K562 (cell line): ENCODE measurements at regions not wholly inside any gene's neighbourhood (a gene's known extent, or its start where the extent isn't known, plus 50 kb on each side); places are given as distances from the start of the nearest gene placed in this dataset.

Experiments used
- ATAC-seq: fragments of 200-7000 bp; cut with Tn5 transposase; 3 replicates; pipeline ENCODE4 v1.9.1; 2020; ENCODE audit warnings: moderate library complexity
- BruUV-seq: library from RNA; stranded (reverse); fragments of 400-500 nt; replicated peaks from 2 replicates; lab custom pipeline; 2021; lab: Mats Ljungman, UMichigan
- CTCF ChIA-PET: fragments of 300-600 bp; formaldehyde crosslinking; extraction: SDS; loops from one replicate; lab custom pipeline; 2021; ENCODE audit warnings: low intra/inter-chr PET ratio; lab: Yijun Ruan, JAX
- POLR2A ChIA-PET: fragments of 300-600, 350-650 bp; sonication (Branson Sonifier 250); formaldehyde crosslinking; extraction: SDS; loops from one replicate; lab custom pipeline; 2021; ENCODE audit warnings: antibody characterized with exemption, inconsistent platforms; lab: Yijun Ruan, JAX
- DNase-seq, 4 experiments: peaks; one replicate each; pipeline versions ENCODE4 v3.0.0 to v3.0.0-alpha.2; 2011 to 2018; ENCODE audit warnings: low spot score in 3 of 4, mixed read lengths in 3 of 4; ENCODE audit errors: extremely low read depth in 1 of 4
- FAIRE-seq: peaks from 2 replicates; lab custom pipeline; 2011; peaks lifted over from hg19 to GRCh38; lab: Jason Lieb, UNC
- H2AFZ ChIP-seq: 2 replicates; pipeline ENCODE4 v1.6.0; 2011; ENCODE audit warnings: low read depth, low read length, control low read depth, inconsistent platforms
- H3K27ac ChIP-seq: fragments of 200-600 bp; 3 replicates; pipeline ENCODE4 v1.8.0; 2011; ENCODE audit warnings: low read depth, mild to moderate bottlenecking, control low read depth, inconsistent platforms, low read length, moderate library complexity, mixed read lengths; ENCODE audit errors: extremely low read depth
- H3K27me3 ChIP-seq, 2 experiments: fragments of 300-600 bp in 1 of 2; 2 replicates in 1 of 2; 3 replicates in 1 of 2; pipeline versions ENCODE4 v1.6.0 to v1.8.0; 2011; ENCODE audit warnings: inconsistent platforms in 2 of 2, low read length in 2 of 2, mild to moderate bottlenecking in 1 of 2, mixed read lengths in 1 of 2, moderate library complexity in 1 of 2; ENCODE audit not compliant: control insufficient read depth in 2 of 2, insufficient read depth in 2 of 2
- H3K36me3 ChIP-seq: fragments of 300-600 bp; 3 replicates; pipeline ENCODE4 v1.8.0; 2011; ENCODE audit warnings: mild to moderate bottlenecking, low read length, inconsistent platforms; ENCODE audit not compliant: control insufficient read depth, insufficient read depth
- H3K4me1 ChIP-seq, 2 experiments: fragments of 200-600 bp in 1 of 2; replicated peaks in 1 of 2; 2 replicates in 1 of 2; 3 replicates in 1 of 2; pipeline versions ENCODE4 v1.5.1 to v1.8.0; 2011; ENCODE audit warnings: inconsistent platforms in 2 of 2, low read length in 2 of 2, mild to moderate bottlenecking in 1 of 2, mixed read lengths in 1 of 2, moderate library complexity in 1 of 2; ENCODE audit not compliant: control insufficient read depth in 2 of 2, insufficient read depth in 2 of 2
- H3K4me2 ChIP-seq: 2 replicates; pipeline ENCODE4 v1.6.1; 2011; ENCODE audit warnings: low read length, control low read depth, inconsistent platforms, mixed read lengths; ENCODE audit not compliant: insufficient read depth
- H3K4me3 ChIP-seq: fragments of 200-600 bp; sonication (generic), shearing (Covaris generic); 2 replicates; pipeline ENCODE4 v1.5.1; 2016; ENCODE audit warnings: control low read depth, inconsistent platforms
- H3K79me2 ChIP-seq: fragments of 200-600 bp; 3 replicates; pipeline ENCODE4 v1.8.0; 2011; ENCODE audit warnings: low read length, inconsistent platforms; ENCODE audit not compliant: control insufficient read depth, insufficient read depth
- H3K9ac ChIP-seq, 2 experiments: 2 replicates each; pipeline versions ENCODE4 v1.6.0 to v1.6.1; 2011; ENCODE audit warnings: low read depth in 2 of 2, low read length in 2 of 2, control low read depth in 1 of 2, inconsistent platforms in 1 of 2, mild to moderate bottlenecking in 1 of 2, mixed read lengths in 1 of 2; ENCODE audit not compliant: insufficient read depth in 1 of 2
- H3K9me1 ChIP-seq: one replicate; pipeline ENCODE4 v1.6.0; 2011; ENCODE audit warnings: inconsistent platforms, mild to moderate bottlenecking, low read length, moderate library complexity; ENCODE audit not compliant: control insufficient read depth, insufficient read depth
- H3K9me3 ChIP-seq: replicated peaks from 2 replicates; pipeline ENCODE4 v1.5.1; 2011; ENCODE audit warnings: low read depth, low read length, inconsistent platforms; ENCODE audit not compliant: control insufficient read depth, insufficient read depth
- H4K20me1 ChIP-seq: replicated peaks from 2 replicates; pipeline ENCODE4 v1.6.1; 2011; ENCODE audit warnings: low read length, inconsistent platforms, mixed read lengths; ENCODE audit not compliant: control insufficient read depth, insufficient read depth
- C11orf30 ChIP-seq: fragments of 450-650 bp; IDR thresholded peaks from 2 replicates; pipeline ENCODE4 v1.6.1; 2016; ENCODE audit warnings: low read depth, mild to moderate bottlenecking
- CAMTA2 ChIP-seq: fragments of 250-450 bp; sonication (Bioruptor Pico); conservative IDR thresholded peaks from 2 replicates; pipeline ENCODE4 v1.5.1; 2022
- CBFA2T2 ChIP-seq: fragments of 450-650 bp; conservative IDR thresholded peaks from 2 replicates; pipeline ENCODE4 v1.6.1; 2017; ENCODE audit warnings: mild to moderate bottlenecking
- CBFA2T3 ChIP-seq: fragments of 450-650 bp; IDR thresholded peaks from 2 replicates; pipeline ENCODE4 v1.6.1; 2017
- NCOA2 ChIP-seq, 2 experiments: fragments of 450-650 bp; IDR thresholded peaks; 2 replicates each; pipeline ENCODE4 v1.6.1; 2018; ENCODE audit warnings: mild to moderate bottlenecking in 2 of 2, moderate library complexity in 1 of 2; ENCODE audit not compliant: partially characterized antibody in 2 of 2
- NRF1 ChIP-seq, 2 experiments: fragments of 450-650 bp; IDR thresholded peaks in 1 of 2; conservative IDR thresholded peaks in 1 of 2; 2 replicates each; pipeline ENCODE4 v1.6.1; 2014; ENCODE audit warnings: mild to moderate bottlenecking in 2 of 2
- POLR2AphosphoS5 ChIP-seq: IDR thresholded peaks from 2 replicates; pipeline ENCODE4 v1.6.1; 2011; ENCODE audit warnings: mild to moderate bottlenecking, low read depth, low read length, moderate library complexity; ENCODE audit not compliant: control insufficient read depth, insufficient read depth
- REST ChIP-seq, 2 experiments: fragments of 450-650 bp; formaldehyde crosslinking in 1 of 2; IDR thresholded peaks; 2 replicates each; pipeline versions ENCODE4 v1.4.0 to v1.6.1; 2014 to 2020; ENCODE audit warnings: mild to moderate bottlenecking in 2 of 2, borderline replicate concordance in 1 of 2, low read depth in 1 of 2
- SMAD1 ChIP-seq: fragments of 150-350 bp; IDR thresholded peaks from 2 replicates; pipeline ENCODE4 v1.6.1; 2014; ENCODE audit warnings: low read length, low read depth; ENCODE audit not compliant: partially characterized antibody
- TBL1XR1 ChIP-seq, 2 experiments: IDR thresholded peaks; 2 replicates each; pipeline ENCODE4 v1.6.1; 2012; ENCODE audit warnings: improper control_type of control experiment in 2 of 2, low read length in 2 of 2, mild to moderate bottlenecking in 1 of 2
- TCF3 ChIP-seq: sonication (generic); formaldehyde crosslinking; IDR thresholded peaks from 2 replicates; pipeline ENCODE4 v1.4.0; 2020; ENCODE audit warnings: mild to moderate bottlenecking, missing genetic modification reagents
- YY1 ChIP-seq, 3 experiments: IDR thresholded peaks; 2 replicates each; pipeline ENCODE4 v1.6.1; 2011; ENCODE audit warnings: low read length in 2 of 3, mild to moderate bottlenecking in 2 of 3, moderate library complexity in 2 of 3, borderline replicate concordance in 1 of 3, control low read depth in 1 of 3, low read depth in 1 of 3; ENCODE audit not compliant: insufficient read depth in 3 of 3, insufficient replicate concordance in 2 of 3, control insufficient read depth in 1 of 3, insufficient read length in 1 of 3; ENCODE audit errors: extremely low read depth in 1 of 3
- ZKSCAN1 ChIP-seq: fragments of 150-350 bp; IDR thresholded peaks from 2 replicates; pipeline ENCODE4 v1.6.1; 2016; ENCODE audit warnings: low read depth, low read length
- ZNF830 ChIP-seq: fragments of 250-450 bp; sonication (Bioruptor Pico); IDR thresholded peaks from 2 replicates; pipeline ENCODE4 v1.5.0; 2021; ENCODE audit warnings: mild to moderate bottlenecking
- WGBS: fragments of 100-300 bp; shearing (Covaris generic); methylation state at CpG from one replicate; pipeline ENCODE4 v1.1.6; 2016; ENCODE audit warnings: low coverage, mixed read lengths; ENCODE audit not compliant: insufficient coverage; ENCODE audit errors: missing lambda C conversion rate; 5-methylcytosine and 5-hydroxymethylcytosine counted together
- in situ Hi-C: fragments of 300-500 bp; cut with MboI; formaldehyde crosslinking; loops from 4 replicates; pipeline ENCODE4 v1.15.0; 2018; ENCODE audit warnings: inconsistent platforms, mixed read lengths
- intact Hi-C: fragments of 100-400 bp; cut with micrococcal nuclease; formaldehyde crosslinking; loops from 2 replicates; pipeline ENCODE4 v1.14.2; 2022

- Histone ChIP-seq H3K27ac (no peak overlapping the region), H3K27me3 (no peaks in the 10 kb centered on the region), H3K9ac (no peak overlapping the region), H3K36me3 (no peaks in the 10 kb centered on the region), H3K4me3 (no peak overlapping the region), H3K4me1 (peaks cover 0 to 17% of the 10 kb centered on the region in 2 experiments; a peak in 4 of 5 replicates), H3K9me1 (no peaks in the 10 kb centered on the region), H3K9me3 (no peaks in the 10 kb centered on the region), H3K79me2 (no peaks in the 10 kb centered on the region), H4K20me1 (no peaks in the 10 kb centered on the region), H2AFZ (peak overlapping the region; percentile 83; the same call in 1 of the 2 replicates), H3K4me2 (peak overlapping the region; percentile 52; the same call in 1 of the 2 replicates)
- CTCF ChIA-PET = no interaction called here
- BruUV-seq = no TSS peak
- WGBS = 5% methylated on average over 3 of the region's 3 CpGs
- FAIRE-seq (peak; percentile 73), ATAC-seq (peak; percentile 93), DNase-seq (peak; percentile 8 to 68 (median 30))
- intact Hi-C loops (no loop called here), in situ Hi-C loops (no loop called here)
- POLR2A ChIA-PET = interaction anchor here (0.8 kb wide), 1 partner anchor 20 kb away, joined by 3 read pairs; no protein-coding TSS in a partner anchor
- TF ChIP-seq YY1 (IDR thresholded peaks at IDR 0.05; ENCODE audit: borderline replicate concordance in 1 of 3, control insufficient read depth in 1 of 3, extremely low read depth in 1 of 3, insufficient read depth in 3 of 3, insufficient read length in 1 of 3, insufficient replicate concordance in 2 of 3, low read depth in 1 of 3, low read length in 2 of 3) (peak in 1 of 3 experiments; percentile 74), NRF1 (conservative IDR thresholded peaks at IDR 0.05 in 1 of 2, IDR thresholded peaks at IDR 0.05 in 1 of 2) (0 out of 4 replicates have a peak, but pooled peaks of 1 of the 2 experiments have one; percentile 18), CAMTA2 (CRISPR knock-in tag) (no peak), CBFA2T3 (peak; percentile 69), SMAD1 (no peak), ZNF830 (CRISPR knock-in tag) (no peak), CBFA2T2 (0 out of 2 replicates have a peak, but pooled peaks have one; percentile 34), NCOA2 (IDR thresholded peaks at IDR 0.05; ENCODE audit: partially characterized antibody in 2 of 2) (peak in 1 of 2 experiments; percentile 35), TCF3 (CRISPR knock-in tag) (peak; percentile 59), C11orf30 (peak; percentile 29; the same call in 1 of the 2 replicates), POLR2AphosphoS5 (0 out of 2 replicates have a peak, but pooled peaks have one; percentile 29), TBL1XR1 (IDR thresholded peaks at IDR 0.05; ENCODE audit: low read length in 2 of 2) (no peak), ZKSCAN1 (no peak), REST (IDR thresholded peaks at IDR 0.05; ENCODE audit: borderline replicate concordance) (no peak), REST (CRISPR knock-in tag; IDR thresholded peaks at IDR 0.05; ENCODE audit: low read depth) (no peak)
These were observed 60.2 kb upstream of the TMEM244 start for GRCh38 chr6:129921169-129921817.
